ENCODE measurements at regions not wholly inside any gene's neighbourhood (a gene's known extent, or its start where the extent isn't known, plus 50 kb on each side); places are given as distances from the start of the nearest gene placed in this dataset.
"Not testable (repeated sequence)": the region's sequence is repeated elsewhere in the genome, so short reads cannot be mapped to it uniquely, and the experiment has no call there.

DNA sequence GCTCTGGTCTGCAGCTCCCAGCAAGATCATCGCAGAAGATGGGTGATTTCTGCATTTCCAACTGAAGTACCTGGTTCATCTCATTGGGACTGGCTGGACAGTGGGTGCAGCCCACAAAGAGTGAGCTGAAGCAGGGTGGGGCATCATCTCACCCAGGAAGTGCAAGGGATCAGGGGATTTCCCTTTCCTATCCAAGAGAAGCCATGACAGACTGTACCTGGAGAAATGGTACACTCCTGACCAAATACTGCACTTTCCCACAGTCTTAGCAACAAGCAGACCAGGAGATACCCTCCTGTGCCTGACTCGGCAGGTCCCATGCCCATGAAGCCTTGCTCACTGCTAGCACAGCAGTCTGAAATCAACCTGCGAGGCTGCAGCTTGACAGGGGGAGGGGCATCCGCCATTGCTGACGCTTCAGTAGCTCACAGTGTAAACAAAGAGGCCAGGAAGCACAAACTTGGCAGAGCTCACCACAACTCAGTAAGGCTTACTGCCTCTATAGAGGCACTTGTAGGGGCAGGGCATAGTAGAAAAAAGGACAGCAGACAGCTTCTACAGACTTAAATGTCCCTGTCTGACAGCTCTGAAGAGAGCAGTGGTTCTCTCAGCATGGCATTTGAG lies 60.5 kb downstream of the AREG start:
- not testable (repeated sequence) for DNase-seq (ENCODE audit: low read depth)

DNA sequence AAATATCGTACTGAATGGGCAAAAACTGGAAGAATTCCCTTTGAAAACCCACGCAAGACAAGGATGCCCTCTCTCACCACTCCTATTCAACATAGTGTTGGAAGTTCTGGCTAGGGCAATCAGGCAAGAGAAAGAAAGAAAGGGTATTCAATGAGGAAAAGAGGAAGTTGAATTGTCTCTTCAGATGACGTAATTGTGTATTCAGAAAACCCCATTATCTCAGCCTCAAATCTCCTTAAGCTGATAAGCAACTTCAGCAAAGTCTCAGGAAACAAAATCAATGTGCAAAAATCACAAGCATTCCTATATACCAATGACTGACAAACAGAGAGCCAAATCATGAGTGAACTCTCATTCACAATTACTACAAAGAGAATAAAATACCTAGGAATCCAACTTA lies 64.4 kb downstream of the AREG start:
- DNase-seq (ENCODE audit: low read depth); H3K4me3 ChIP-seq (ENCODE audit: low read depth, low read length): not testable (repeated sequence)

More for the DNA sequence above, 60.5 kb downstream of the AREG start:
- not testable (repeated sequence) for H3K4me3 ChIP-seq (ENCODE audit: low read depth, low read length)

- no peak for DNase-seq (ENCODE audit: low read depth)
- no peak overlapping the region for H3K4me3 ChIP-seq (ENCODE audit: low read depth, low read length)
These were observed 71.4 kb downstream of the AREG start for GRCh38 chr4:74516303-74516702.

GRCh38 chr4:74517996-74518395 lies 73.1 kb downstream of the AREG start:
- no peak for TF ChIP-seq CTCF (IDR thresholded peaks at IDR 0.05; ENCODE audit: insufficient read depth, low read depth, low read length, missing control alignments)
- H3K4me3 ChIP-seq (ENCODE audit: low read depth, low read length) = no peak overlapping the region
- DNase-seq (ENCODE audit: low read depth) = no peak

More at GRCh38 chr4:74516303-74516702, 71.4 kb downstream of the AREG start:
- TF ChIP-seq CTCF (IDR thresholded peaks at IDR 0.05; ENCODE audit: insufficient read depth, low read depth, low read length, missing control alignments) = no peak

DNA sequence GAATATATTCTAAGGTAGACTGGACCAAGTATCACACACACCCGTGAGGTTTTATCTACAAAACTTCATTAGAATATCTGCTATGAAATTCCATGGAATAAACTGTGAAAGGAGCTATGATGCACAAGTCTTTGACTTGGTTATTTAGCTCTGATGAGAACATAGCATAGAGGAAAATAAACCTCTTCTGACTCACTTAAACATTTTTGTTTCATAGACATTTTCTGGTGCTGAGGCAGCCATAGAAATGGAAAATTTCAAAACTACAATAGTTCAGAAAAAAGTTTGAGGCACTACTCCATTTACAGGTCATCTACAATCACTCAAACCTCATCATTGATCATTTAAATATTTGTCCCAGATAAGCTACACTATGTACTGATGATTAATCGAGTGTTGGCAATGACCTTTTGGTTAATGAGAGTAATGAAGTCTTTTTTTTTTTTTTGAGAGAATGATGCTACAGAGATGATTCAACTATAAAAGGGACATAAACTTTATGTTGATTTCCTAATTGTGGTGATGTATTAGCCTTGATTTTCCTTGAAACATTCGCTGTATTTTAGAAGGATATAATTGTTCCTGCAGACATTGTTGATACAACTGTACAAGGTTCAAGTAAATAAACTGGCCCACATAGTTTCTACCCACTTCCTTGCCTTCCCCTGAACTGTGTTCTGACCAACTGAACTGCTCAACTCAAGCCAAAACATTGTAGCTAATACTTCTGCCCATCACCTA lies 77.5 kb downstream of the AREG start:
- no peak for DNase-seq (ENCODE audit: low read depth)

GRCh38 chr4:74523096-74523495 lies 78.2 kb downstream of the AREG start:
- DNase-seq (ENCODE audit: low read depth) = no peak
- H3K4me3 ChIP-seq (ENCODE audit: low read depth, low read length) = no peak overlapping the region
- no peak for TF ChIP-seq CTCF (IDR thresholded peaks at IDR 0.05; ENCODE audit: insufficient read depth, low read depth, low read length, missing control alignments)

More for the DNA sequence above, 77.5 kb downstream of the AREG start:
- no peak for TF ChIP-seq CTCF (IDR thresholded peaks at IDR 0.05; ENCODE audit: insufficient read depth, low read depth, low read length, missing control alignments)
- H3K4me3 ChIP-seq (ENCODE audit: low read depth, low read length) = no peak overlapping the region

GRCh38 chr4:74524985-74525384 lies 80.0 kb downstream of the AREG start:
- DNase-seq (ENCODE audit: low read depth) = no peak
- TF ChIP-seq CTCF (IDR thresholded peaks at IDR 0.05; ENCODE audit: insufficient read depth, low read depth, low read length, missing control alignments) = no peak
- no peak overlapping the region for H3K4me3 ChIP-seq (ENCODE audit: low read depth, low read length)

GRCh38 chr4:74527049-74527448 lies 82.1 kb downstream of the AREG start:
- no peak overlapping the region for H3K4me3 ChIP-seq (ENCODE audit: low read depth, low read length)
- DNase-seq (ENCODE audit: low read depth) = no peak
- TF ChIP-seq CTCF (IDR thresholded peaks at IDR 0.05; ENCODE audit: insufficient read depth, low read depth, low read length, missing control alignments) = no peak
